GM19397 (cell line): ENCODE measurements at regions not wholly inside any gene's neighbourhood (a gene's known extent, or its start where the extent isn't known, plus 50 kb on each side); places are given as distances from the start of the nearest gene placed in this dataset.

Experiments
- ATAC-seq: cut with Tn5 transposase; IDR thresholded peaks from one replicate; pipeline ENCODE4 v1.9.1; 2021; ENCODE audit warnings: mild to moderate bottlenecking, moderate library complexity; ENCODE audit not compliant: unreplicated experiment

- ATAC-seq = no peak
Observed at GRCh38 chr15:60057554-60057953, 53.4 kb downstream of the FOXB1 start.

DNA sequence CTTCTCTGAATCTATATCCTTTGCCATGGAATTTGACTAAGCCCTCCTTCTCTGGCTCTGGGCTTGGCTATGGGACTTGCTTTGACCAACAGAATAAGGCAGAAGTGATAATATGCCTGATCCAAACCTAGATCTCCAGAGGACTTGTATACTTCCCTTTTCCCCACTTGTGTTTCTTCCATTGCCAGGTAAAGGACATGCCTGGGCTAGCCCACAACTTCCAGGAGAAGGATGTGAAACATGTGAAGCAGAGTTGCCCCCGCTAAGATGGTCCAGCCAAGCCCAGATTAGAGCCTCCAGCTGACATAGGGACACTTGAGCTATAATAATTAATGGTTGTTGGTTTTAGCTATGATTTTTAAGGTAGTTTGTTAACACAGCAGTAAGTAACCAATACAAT is 55.1 kb downstream of the FOXB1 start:
- ATAC-seq = no peak

DNA sequence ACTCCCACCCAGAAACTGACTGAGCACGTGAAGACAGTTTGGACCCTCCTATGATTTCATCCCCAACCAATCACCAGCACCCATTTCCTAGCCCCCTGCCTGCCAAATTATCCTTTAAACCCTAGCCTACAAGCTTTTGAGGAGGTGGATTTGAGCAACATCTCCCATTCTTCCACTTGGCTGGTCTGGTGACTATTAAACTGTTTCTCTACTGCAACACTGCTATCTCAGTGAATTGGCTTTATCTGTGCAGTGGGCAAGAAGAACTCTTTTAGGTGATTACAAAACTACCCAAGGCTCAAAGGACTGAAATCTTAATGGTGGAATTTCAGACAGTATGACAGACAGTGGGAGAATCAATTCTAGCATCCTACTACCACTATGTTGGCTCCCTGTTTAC is 57.6 kb downstream of the FOXB1 start:
- ATAC-seq = no peak

GRCh38 chr15:60062826-60063225 is 58.7 kb downstream of the FOXB1 start:
- ATAC-seq = no peak

GRCh38 chr15:60065951-60066350 is 61.8 kb downstream of the FOXB1 start:
- no peak for ATAC-seq

DNA sequence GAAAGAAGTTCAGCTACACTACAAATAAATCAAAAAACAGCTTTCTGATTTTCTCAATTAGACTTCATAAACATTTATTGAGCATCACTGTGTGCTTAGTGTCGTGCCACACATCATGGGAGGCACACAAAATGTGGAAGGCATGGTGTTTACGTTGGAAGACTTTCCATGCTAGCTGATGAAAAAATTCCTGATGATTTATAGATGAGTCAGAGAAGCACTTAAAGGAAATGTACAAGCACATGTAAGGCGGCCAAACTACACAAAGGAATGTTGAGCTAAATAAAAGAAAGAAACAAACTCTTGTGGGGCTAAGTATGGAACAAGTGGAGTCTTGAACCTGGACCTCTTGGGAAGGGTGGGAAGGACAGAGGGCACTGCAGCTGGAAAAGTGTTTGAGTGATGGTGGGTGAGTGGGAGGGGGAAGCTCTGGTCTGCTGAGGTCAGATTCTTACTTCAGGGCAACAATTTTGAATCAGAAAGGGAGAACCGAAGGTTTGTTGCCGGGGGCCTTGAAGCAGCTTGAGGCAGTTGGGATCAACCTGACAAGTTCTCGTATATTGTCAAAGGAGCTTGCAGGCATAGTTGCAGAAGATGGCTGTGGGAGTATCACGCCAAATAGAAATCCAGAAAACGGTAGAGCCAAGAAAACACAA is 66.9 kb downstream of the FOXB1 start:
- ATAC-seq = no peak

DNA sequence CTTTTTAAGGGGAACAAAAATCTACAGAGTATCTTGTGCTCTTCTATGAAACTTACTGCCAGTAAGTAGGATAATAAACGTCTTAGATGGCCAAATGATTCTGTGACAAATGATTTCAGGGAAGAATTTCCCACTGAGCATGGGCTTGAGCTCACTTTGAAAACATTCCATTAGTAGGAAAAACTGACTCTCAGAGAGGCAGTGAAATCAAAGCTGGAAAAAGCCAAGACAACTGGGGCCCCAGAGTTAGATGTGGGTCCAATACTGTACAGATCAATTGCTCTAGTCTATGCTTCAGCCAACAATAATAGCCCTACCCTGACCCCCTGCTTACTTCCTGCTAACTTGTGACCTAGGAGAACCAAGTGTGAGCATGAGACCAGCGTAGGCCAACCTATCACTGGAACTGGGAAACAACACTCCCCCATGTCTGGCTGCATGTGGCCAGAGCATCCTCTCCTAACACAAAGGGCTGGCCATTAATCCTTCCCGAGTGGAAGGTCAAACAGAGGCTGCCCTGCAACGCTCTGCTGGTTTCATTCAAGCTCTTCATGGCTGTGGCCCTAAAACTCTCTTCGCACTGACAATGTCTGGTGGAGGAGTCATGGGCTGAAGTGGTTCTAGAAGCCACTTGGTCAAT is 68.8 kb downstream of the FOXB1 start:
- ATAC-seq = no peak

DNA sequence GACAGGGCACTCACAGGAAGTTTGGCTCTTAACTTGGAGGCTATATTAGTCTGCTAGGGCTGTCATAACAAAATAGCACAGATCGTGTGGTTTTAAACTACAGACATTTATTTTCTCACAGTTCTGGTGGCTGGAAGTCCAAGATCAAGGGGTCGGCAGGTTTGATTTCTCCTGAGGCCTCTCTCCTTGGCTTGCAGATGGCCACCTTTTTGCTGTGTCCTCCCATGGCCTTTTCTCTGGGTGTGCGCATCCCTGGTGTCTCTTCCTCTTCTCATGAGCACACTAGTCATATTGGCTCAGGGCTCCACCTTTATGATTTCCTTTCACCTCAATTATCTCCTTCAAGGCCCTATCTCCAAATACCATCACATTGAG is 69.3 kb downstream of the FOXB1 start:
- no peak for ATAC-seq

GRCh38 chr15:60074181-60074885 is 70.2 kb downstream of the FOXB1 start:
- no peak for ATAC-seq

- no peak for ATAC-seq
Observed at GRCh38 chr15:60076045-60076444, 71.9 kb downstream of the FOXB1 start.

DNA sequence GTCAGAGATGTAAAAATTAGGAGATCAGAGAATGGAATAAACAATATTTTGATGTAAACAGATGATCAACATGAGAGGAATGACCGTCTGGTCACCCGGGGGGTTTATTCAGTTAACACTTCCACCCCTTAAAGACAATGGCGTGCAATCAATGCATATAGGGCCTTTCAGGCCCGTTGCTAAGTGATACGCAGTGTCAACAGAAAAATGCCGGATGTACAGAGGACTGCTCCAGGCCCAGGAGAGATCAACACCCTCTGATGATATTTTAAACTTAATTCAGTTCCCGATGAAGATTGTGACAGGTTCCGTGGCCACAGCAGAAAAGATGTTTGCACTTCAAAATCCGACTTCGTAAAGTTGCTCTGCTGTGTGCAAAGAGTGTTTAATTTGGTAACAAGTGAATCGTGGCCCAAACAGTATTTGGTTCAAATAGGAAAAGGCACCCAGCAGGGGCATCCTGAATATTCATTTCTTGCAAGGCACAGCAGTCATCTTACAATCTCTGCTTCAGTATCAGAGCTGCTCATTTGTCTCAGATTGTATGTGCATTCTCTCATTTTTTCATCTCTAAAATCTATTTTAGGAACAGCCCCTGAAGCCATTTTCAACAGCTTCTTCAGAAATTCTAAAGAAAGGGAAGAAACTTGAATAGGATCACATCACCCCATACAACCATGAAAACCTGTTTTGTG is 72.6 kb downstream of the FOXB1 start:
- no peak for ATAC-seq

- no peak for ATAC-seq
Observed at GRCh38 chr15:60077581-60078359, 73.7 kb downstream of the FOXB1 start.

DNA sequence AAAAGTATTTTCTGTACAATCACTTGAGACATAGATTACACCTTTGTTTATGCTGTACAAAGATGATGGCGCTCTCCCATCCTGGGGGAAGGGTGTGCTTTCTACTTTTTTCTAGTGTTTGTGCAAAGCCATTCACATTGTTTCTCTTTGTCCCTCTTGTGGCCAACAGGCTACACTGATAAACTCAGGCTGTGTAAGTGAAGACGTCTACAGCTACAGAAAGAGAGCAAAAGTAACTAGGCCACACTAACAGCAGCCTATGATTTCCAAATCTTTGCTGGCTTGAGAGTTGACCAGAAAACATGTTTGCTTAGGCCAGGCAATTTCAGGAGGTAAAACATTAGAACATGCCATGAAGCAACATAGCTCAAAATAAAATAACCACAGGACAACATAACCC is 75.1 kb downstream of the FOXB1 start:
- no peak for ATAC-seq

GRCh38 chr15:60081976-60082375 is 77.9 kb downstream of the FOXB1 start:
- no peak for ATAC-seq

DNA sequence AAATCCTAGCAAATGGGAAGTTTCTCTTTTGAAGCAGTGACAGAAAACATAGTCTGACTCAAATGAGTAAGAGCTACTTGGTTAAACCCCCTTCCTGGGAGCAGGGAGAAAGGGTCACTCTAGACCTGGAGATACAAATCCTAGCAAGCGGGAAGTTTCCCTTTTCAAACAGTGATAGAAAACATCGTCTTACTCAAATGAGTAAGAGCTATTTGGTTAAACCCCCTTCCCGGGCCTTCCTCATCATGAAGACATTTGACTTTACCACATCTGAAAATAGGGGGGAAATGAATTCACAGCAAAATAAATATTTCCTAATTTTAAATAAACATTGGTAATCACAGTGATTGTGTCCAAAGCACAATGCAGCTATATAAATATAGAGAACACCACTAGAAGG is 79.2 kb downstream of the FOXB1 start:
- ATAC-seq = no peak

DNA sequence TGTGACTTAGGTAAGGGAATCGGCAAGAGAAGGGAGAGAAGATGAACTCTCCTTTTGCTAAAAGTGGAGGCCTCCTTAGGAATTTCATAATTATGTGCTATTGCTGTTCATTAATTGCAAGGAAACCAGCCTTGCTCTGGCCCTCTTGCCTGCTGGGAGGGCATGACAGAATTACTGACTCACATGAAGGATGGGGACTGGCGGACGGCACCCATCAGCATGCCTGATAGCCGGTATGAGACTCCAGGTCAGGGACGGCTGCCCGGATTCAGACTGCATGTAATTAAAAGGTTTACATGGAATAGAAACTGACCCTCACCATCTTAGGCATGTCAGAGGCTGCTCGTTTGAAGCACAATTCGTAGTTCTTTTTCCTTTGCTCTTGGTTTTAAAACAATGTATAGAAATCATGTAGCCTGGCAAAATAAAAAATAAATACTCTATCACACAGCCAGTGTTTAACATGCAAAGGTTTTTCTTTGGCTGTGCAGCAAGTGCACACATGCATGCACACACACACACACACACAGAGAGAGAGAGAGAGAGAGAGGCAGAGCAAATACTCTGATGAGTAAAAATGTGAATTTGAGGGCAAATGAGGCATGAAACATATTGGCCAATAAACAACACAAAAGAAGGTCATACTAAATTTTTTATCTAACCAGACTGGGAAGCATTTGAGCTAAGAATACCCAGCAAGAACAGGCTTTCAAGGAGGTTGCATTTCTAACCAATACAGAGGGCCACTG is 82.7 kb downstream of the FOXB1 start:
- no peak for ATAC-seq

DNA sequence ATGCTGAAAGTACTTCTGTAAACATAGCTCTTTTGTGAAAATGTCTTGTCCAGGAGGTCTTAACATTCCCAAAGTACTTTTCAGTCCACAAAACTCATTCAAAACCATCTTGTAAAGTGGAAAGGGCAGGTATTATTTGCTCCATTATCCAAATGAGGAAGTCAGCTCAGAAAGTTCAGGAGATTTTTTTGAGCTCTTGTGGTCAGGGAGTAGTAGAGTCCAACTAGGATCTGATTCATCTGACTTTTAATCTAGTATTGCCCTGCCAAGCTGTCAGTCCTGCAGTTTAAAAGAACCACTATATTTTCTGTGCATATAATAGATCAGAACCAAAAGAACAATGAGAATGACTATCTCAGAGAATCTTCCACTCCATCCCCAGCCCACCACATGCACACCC is 83.5 kb downstream of the FOXB1 start:
- no peak for ATAC-seq

DNA sequence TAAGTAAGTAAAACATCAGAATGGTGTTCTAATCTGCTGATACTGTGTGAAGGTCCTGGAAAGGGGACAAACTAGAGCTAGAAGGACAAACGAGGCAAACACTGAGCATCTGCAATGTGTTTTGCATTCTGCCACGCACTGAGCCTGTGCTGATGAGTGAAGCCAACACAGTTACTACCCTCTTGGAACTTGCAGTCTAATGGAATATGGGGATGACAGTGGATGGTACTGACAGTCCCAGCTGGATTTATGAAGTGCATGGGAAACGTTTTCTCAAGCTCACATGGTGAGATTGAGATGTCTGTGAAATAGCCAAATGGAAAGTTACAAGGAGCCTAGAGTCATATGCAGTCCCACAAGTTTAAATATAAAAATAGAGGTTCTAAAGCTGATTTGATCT is 86.6 kb downstream of the FOXB1 start:
- no peak for ATAC-seq

GRCh38 chr15:60091157-60091556 is 87.0 kb downstream of the FOXB1 start:
- no peak for ATAC-seq

- no peak for ATAC-seq
Observed at GRCh38 chr15:60091911-60092310, 87.8 kb downstream of the FOXB1 start.
